A673 (cell line): ENCODE measurements at regions not wholly inside any gene's neighbourhood (a gene's known extent, or its start where the extent isn't known, plus 50 kb on each side); places are given as distances from the start of the nearest gene placed in this dataset.

ENCODE experiments used
- CTCF ChIP-seq: fragments of 300-800, 200-600 bp; sonication (generic); conservative IDR thresholded peaks from 2 replicates; pipeline ENCODE4 v1.5.1; 2017; ENCODE audit warnings: low read depth, mild to moderate bottlenecking, antibody characterized with exemption, low read length, moderate library complexity, mixed read lengths
- EZH2 ChIP-seq: fragments of 200-600 bp; sonication (generic); IDR thresholded peaks from 2 replicates; pipeline ENCODE4 v1.6.1; 2017; ENCODE audit warnings: borderline replicate concordance, low read depth, mild to moderate bottlenecking, mixed read lengths, antibody characterized with exemption, low read length; ENCODE audit not compliant: poor library complexity, severe bottlenecking

DNA sequence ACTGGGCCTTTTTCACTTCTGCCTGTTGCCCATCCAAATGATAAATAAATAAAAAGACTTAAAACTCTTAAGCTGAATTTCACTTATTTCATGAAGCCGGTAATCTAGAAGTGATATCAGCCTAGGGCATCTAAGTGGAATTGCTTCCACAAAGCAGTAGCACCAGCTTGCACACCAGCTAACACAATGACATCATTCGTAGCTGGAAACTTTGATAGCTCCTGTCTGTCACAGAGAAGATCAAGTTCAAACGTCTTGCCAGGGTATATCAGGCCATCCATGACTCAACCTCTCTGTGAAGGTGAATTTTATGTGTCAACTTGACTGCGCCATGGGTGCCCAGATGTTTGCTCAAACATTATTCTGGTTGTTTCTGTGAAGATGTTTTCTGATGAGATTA, 161.7 kb upstream of the MYT1L start:
- TF ChIP-seq EZH2, result no peak
- no peak for TF ChIP-seq CTCF
